GM21529 (cell line): ENCODE measurements at regions not wholly inside any gene's neighbourhood (a gene's known extent, or its start where the extent isn't known, plus 50 kb on each side); places are given as distances from the start of the nearest gene placed in this dataset.

Experiments used
- ATAC-seq: cut with Tn5 transposase; IDR thresholded peaks from one replicate; pipeline ENCODE4 v1.9.1; 2021; ENCODE audit not compliant: unreplicated experiment

GRCh38 chr20:63060057-63060991, 53.6 kb upstream of the BHLHE23 start:
- no peak for ATAC-seq

- no peak for ATAC-seq
Observed at GRCh38 chr20:63059684-63060056, 52.9 kb upstream of the BHLHE23 start.

GRCh38 chr20:63058696-63059335, 52.1 kb upstream of the BHLHE23 start:
- no peak for ATAC-seq

GRCh38 chr20:63057171-63058117, 50.7 kb upstream of the BHLHE23 start:
- no peak for ATAC-seq

- no peak for ATAC-seq
Observed at GRCh38 chr20:63056236-63057170, 49.7 kb upstream of the BHLHE23 start.
